HEK293T (cell line): ENCODE measurements at regions not wholly inside any gene's neighbourhood (a gene's known extent, or its start where the extent isn't known, plus 50 kb on each side); places are given as distances from the start of the nearest gene placed in this dataset.

ENCODE experiments used
- ARNT ChIP-seq: fragments of 450-650 bp; IDR thresholded peaks from 2 replicates; pipeline ENCODE4 v1.6.1; 2017; ENCODE audit warnings: mild to moderate bottlenecking
- BHLHE40 ChIP-seq: fragments of 450-650 bp; IDR thresholded peaks from 2 replicates; pipeline ENCODE4 v1.6.1; 2016; ENCODE audit warnings: mild to moderate bottlenecking, moderate library complexity, borderline replicate concordance
- CTBP1 ChIP-seq: fragments of 450-650 bp; IDR thresholded peaks from 2 replicates; pipeline ENCODE4 v1.6.1; 2016; ENCODE audit warnings: borderline replicate concordance
- ELF4 ChIP-seq: fragments of 450-650 bp; IDR thresholded peaks from 2 replicates; pipeline ENCODE4 v1.6.1; 2017; ENCODE audit warnings: antibody characterized with exemption
- FOXA1 ChIP-seq: fragments of 450-650 bp; IDR thresholded peaks from 2 replicates; pipeline ENCODE4 v1.6.1; 2016; ENCODE audit warnings: mild to moderate bottlenecking
- FOXK2 ChIP-seq: fragments of 450-650 bp; IDR thresholded peaks from 2 replicates; pipeline ENCODE4 v1.6.1; 2016; ENCODE audit warnings: mild to moderate bottlenecking
- FOXM1 ChIP-seq: fragments of 450-650 bp; IDR thresholded peaks from 2 replicates; pipeline ENCODE4 v1.6.1; 2017; ENCODE audit warnings: mild to moderate bottlenecking, borderline replicate concordance
- L3MBTL2 ChIP-seq: fragments of 450-650 bp; conservative IDR thresholded peaks from 2 replicates; pipeline ENCODE4 v1.6.1; 2016; ENCODE audit warnings: mild to moderate bottlenecking
- LEF1 ChIP-seq: fragments of 450-650 bp; IDR thresholded peaks from 2 replicates; pipeline ENCODE4 v1.6.1; 2017; ENCODE audit warnings: mild to moderate bottlenecking, borderline replicate concordance
- PKNOX1 ChIP-seq: fragments of 450-650 bp; IDR thresholded peaks from 2 replicates; pipeline ENCODE4 v1.6.1; 2016
- SP1 ChIP-seq: fragments of 450-650 bp; IDR thresholded peaks from 2 replicates; pipeline ENCODE4 v1.6.1; 2017
- SUZ12 ChIP-seq: fragments of 450-650 bp; IDR thresholded peaks from 2 replicates; pipeline ENCODE4 v1.6.1; 2016; ENCODE audit warnings: mild to moderate bottlenecking
- TARDBP ChIP-seq: fragments of 450-650 bp; IDR thresholded peaks from 2 replicates; pipeline ENCODE4 v1.6.1; 2016
- ZNF384 ChIP-seq: fragments of 450-650 bp; IDR thresholded peaks from 2 replicates; pipeline ENCODE4 v1.6.1; 2016

- TF ChIP-seq SUZ12: no peak
- no peak for TF ChIP-seq BHLHE40
- TF ChIP-seq LEF1: no peak
- TF ChIP-seq CTBP1: no peak
- TF ChIP-seq FOXA1: no peak
- no peak for TF ChIP-seq TARDBP
- no peak for TF ChIP-seq ARNT
- no peak for TF ChIP-seq FOXM1
- no peak for TF ChIP-seq L3MBTL2
- no peak for TF ChIP-seq ZNF384
- no peak for TF ChIP-seq FOXK2
- TF ChIP-seq ELF4: no peak
- TF ChIP-seq SP1: no peak
- no peak for TF ChIP-seq PKNOX1
Measured at GRCh38 chr1:175887981-175888428, 144.6 kb upstream of the TNR start.
